ENCODE measurements at regions not wholly inside any gene's neighbourhood (a gene's known extent, or its start where the extent isn't known, plus 50 kb on each side); places are given as distances from the start of the nearest gene placed in this dataset.

DNA sequence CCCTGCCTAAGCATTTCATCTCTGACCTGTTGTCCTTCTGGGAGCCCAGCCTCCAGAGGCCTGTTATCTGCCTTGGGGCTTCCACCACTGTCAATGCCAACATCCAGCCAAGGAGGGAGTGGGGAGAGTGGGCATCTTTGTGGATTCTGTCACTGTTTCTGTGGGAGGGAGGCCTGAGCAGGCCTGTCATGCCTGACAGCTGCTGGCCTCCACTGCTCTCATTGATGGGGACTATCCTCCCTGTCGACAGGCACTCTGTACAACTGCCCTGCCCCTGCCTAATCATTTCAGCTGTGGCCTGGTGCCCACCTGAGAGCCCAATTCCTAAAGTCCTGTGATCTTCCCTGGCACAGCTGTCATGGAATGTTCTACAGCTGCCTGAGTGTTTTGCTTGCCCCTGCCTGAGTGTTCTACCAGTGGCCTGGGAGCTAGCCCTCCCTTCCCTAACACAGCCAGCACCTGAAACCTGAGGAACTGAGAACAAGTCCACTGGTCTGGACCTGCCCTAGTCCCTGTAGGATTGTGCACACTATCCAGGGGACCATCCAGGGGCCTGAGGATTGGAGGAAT lies 145.3 kb downstream of the FAM83B start:
- DNase-seq (ENCODE audit: low read depth) = no peak

DNA sequence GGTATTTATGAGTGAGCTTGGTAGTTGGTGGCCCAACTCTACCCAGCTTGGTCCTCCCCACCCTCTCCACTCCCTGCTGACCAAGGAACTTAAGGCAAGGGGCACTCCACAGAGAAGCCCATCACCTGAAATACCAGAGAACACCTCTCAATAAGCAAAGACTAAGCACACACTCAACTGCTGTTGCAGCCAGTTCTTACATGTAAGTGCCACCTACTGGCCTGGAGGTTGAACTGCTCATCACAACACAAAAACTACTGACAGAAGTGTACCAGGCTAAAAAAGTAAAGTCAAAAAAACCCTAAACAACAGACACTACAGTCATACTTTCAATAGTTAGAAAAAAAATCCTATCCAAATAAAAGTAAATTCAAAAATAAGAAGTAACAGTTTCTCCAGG lies 146.2 kb downstream of the FAM83B start:
- DNase-seq (ENCODE audit: low read depth) = no peak

DNA sequence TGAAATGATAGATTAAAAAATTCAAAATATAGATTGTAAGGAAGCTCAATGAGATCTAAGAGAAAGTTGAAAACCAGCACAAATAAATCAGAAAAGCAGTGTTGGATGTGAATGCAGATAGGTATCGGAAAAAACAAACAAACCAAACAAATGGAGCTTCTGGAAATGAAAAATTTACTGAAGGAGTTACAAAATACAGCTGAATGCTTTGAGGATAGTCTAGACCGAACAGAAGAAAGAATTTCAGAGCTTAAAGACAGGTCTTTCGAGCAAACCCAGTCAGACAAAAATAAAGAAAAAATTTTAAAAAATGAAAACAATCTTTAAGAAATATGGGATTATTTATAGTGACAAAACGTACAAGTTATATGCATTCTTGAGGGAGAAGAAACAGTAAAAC lies 146.7 kb downstream of the FAM83B start:
- DNase-seq (ENCODE audit: low read depth) = no peak

DNA sequence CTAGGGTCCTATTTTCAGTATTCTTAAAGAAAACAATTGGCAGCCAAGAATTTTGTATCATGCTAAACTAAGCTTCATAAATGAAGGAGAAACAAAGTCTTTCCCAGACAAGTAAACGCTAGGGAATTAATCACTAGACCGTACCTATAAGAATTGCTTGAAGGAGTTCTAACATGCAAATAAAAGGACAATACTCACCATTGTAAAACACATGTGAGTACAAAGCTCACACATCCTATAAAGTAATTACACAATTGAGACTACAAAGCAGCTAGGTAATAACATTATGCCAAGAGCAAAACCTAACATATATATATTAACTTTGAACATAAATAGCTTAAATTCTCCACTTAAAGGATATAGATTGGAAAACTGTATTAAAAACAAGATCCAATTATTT lies 147.4 kb downstream of the FAM83B start:
- no peak for DNase-seq (ENCODE audit: low read depth)

DNA sequence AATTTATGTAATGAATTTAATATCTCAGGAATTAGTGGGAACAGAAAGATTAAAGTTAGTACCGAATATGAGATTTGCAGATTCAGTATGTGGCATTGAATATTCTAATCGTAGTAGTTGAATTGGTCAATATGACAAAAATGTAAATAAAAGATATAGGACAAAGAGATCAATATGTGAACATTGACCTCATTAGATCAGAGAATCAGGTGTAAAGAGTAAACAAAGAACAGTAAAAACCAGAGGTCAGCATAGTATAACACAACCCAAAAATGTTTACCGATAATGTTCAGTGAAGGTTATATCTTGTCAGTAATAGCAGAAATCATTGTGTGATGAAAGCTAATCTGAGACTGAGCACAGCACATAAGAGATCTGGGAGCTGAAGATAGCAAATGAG lies 152.0 kb downstream of the FAM83B start:
- DNase-seq (ENCODE audit: low read depth) = no peak

DNA sequence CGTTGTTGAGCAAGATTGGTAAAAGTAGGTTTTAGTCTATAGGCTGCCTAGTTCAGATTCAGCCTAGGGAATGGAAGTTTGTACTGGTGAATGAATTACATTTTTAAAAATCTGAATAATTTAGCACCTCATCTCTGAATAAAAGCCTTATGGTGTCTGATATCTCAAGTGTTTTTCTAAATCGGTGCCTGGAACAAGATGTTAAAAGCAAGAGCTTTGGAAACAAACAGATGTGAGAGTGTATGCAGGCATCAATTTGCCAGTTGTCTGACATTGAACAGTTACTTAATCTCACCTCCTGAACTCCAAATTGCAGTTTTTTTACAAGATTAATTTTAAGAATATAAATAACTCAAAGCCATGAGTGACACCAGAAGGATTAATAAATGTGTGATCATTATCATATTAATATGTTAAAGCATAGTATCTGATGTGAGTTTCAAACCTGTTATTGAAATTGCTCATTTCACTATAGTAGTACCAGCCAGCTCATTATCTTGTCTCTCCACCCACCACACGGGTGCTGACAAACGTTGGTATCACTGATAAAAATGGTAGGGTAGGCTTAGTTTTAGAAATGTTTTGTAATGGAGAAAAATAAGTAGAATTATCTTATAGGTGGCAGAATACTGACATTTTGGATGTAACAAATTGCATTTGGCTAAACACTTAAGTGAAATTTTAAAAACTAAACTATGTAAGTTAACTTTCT lies 157.3 kb downstream of the FAM83B start:
- no peak for DNase-seq (ENCODE audit: low read depth)

DNA sequence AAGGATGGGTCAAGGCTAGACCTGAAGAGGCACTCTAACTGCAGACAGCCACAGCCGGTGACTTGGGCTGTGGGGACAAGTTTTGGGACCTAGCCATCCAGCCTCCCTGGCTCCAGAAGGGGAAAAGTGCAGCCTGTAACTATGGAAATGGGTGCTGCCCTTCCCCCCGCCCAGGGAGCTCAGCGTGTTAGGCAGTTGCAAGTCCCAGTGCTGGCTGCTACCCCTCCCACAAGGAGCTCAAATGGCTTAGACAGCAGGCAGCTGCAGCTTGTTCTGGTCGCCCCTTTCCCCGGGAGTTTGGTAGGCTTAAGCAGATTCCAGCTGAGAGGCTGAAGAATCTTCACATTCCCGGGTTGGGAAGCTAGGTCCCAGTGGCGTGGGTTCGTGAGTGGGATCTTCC lies 162.6 kb downstream of the FAM83B start:
- DNase-seq (ENCODE audit: low read depth) = no peak

DNA sequence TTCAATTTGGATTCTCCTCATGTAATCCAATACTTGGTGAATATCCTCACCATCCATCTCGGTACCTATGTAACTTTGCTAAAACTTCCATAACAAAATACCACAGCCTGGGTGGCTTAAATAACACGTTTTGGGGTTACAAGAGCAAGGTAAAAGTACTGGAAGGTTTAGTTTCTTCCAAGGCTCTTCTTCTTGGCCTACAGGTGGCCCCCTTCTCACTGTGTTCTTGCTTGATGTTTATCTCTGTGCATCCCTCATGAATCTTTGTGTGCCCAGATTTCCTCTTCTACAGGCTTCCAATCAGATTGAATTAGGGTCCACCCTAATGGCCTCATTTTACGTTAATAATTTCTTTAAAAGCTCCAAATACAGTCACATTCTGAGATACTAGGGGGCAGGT lies 163.3 kb upstream of the HCRTR2 start:
- DNase-seq (ENCODE audit: low read depth) = no peak

DNA sequence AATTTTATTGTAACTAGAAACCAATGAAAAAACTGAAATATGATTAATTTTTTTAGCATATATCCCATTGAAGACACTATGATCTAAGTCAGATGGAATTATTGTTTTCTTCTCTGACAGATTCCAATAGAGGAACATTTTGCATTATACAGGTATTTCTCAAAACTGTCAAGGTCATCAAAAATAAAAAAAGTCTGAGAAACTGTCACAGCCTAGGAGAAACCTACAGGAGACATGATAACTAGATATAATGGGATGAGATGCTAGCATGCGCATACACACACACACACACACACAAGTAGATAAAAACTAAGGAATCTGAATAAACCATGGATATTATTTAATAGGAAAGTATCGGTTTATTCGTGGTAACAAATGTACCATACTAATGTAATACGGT lies 161.9 kb upstream of the HCRTR2 start:
- no peak for DNase-seq (ENCODE audit: low read depth)

DNA sequence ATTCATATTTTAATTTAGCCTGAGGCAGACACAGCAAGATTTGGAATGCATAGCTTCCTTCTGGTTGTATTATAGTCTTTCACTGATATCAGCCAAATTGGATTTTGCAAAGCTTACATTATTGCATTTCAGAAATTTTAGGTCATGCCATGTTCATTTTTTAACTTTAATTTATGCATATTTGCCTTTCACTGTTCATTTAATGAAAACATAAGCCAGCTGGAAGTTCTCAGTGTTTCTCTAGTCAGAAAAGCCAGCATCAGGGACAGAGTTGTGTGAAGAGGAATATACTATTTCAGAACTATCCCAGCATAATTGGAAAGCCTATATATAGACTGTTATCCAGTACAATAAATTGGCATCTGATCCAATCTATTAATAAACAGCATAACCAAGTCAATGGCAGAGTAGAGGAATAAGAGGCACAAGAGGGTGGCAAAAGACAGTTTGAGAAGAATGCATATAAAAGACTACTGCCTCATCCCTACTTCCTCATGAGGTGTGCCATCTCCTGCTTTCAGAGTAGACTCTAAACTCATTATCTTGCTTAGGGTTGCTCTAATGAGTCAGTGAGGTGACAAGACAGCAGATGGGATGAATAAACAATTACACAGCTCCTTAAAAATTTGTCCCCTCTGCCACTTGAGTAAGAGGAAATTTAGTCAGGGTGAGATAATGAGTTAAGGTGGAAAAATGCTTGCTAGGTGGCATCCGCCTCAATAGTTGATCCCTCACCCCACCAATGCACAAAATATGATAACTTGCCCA lies 159.8 kb upstream of the HCRTR2 start:
- no peak for DNase-seq (ENCODE audit: low read depth)

DNA sequence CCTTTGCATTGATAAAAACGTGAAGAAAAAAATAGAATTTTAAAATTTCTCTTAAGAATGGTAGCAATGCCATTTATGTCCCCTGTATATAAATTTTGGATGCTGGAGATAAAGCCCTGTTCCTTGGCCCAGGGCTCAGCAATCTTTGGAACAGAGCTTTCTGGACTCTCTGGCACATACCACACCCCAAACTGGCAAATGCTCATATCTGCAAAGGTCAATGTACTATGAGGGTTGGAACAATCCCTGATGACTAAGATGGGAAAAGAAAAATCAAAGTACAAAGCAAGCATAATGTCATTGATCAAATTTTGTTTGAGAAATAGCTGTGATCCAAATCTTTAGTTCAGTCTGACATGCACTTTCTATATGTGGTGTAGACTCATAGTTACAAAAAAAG lies 158.1 kb upstream of the HCRTR2 start:
- DNase-seq (ENCODE audit: low read depth) = no peak

DNA sequence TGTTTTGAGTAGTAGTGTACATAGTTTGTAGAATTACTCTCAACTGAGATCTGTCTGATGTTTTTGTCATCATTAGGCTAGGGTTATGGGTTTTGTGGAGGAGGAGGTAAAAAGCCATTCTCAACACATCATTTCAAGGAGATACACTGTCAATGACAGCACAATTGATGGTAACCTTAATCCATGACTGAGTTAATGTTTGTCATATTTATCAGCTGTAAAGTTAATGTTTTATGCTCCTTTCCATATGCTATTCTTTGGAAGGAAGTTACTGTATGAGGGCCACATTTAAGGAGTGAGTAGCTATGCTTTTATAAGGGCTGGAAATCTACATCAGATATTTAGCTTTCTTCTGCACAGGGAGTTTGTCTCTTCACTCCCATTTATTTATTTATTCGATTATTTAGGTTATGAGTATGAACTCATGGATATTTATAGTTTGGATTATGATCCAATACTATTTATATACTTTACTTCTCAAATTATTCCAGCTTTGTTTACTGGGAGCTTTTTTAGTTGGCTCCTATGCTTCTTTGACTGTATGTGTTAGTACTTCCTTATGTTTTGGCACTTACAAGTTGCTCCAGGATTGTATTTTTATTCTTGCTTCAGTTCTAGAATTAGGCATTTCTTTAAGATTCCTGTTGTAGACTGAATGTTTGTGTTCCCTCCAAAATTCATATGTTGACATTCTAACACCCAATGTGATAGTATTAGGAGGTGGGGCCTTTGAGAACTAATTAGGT lies 156.6 kb upstream of the HCRTR2 start:
- DNase-seq (ENCODE audit: low read depth) = no peak

DNA sequence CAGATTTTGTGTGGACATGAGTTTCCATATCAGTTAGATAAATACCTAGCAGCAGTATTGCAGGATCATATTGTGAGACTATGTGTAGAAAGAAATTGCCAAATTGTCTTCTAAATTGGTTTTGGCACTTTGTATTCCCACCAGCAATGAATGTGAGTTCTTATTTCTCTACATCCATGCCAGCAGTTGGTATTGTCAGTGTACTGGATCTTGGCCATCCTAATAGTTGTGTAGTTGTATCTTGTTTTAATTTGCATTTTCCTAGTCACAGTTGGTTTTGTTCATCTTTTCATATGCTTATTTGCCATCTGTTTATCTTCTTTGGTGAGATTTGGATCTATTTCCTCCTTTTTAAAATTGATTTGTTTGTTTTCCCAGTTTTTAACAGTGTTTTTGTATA lies 154.7 kb upstream of the HCRTR2 start:
- no peak for DNase-seq (ENCODE audit: low read depth)

DNA sequence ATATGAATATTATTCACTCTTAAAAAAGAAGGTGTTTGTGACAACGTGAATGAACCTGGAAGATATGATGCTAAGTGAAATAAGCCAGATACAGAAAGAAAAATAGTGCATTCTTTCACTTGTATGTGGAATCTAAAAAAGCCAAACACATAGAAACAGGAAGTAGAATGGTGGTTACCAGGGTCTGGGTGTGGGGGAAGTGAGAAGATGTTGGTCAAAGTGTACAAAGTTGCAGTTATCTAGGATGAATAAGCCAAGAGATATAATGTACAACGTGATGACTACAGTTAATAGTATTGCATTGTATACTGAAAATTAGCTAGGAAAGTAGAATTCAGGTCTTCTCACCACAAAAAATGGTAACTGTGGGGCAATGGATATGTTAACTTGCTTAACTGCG lies 151.1 kb upstream of the HCRTR2 start:
- no peak for DNase-seq (ENCODE audit: low read depth)

DNA sequence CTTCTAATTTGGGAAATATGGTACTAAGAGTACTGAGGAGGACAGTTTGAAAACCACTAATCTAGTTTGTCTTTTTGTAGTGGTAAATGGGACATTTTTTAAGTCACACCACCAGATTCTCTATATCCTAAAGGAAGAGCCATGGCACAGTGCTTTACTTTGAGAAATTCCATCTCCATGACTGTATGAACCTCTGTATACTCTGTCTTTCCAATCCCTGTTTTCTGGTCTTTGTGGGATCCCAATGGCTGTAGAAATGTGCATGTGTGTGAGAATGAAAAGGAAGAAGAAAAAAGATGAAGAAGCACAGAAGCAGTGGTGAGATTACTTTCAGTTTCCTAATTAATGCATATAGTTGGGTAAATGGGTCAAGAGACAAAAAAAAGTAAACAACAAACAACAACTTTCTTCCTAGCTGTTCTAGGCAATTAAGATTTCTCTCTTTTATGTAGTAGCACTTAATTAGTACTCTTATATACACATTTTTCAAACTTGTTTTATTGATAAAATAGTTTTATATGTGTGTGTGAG lies 141.2 kb upstream of the HCRTR2 start:
- no peak for DNase-seq (ENCODE audit: low read depth)

DNA sequence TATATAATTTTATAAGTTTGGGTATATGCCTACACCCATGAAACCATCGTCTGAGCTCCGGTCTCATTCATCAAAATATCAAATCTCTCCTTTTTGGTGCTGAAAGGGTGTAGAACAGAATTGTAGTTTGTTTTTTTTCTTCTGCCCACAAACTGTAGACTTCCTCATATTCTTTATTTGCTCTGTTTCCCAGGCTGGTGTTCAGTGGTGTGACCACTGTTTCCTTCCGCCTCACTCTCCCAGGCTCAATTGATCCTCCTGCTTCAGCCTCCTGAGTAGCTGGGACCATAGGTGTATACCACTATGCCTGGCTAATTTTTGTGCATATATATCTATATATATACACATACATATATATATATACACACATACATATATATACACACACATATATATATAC lies 139.6 kb upstream of the HCRTR2 start:
- DNase-seq (ENCODE audit: low read depth) = no peak

DNA sequence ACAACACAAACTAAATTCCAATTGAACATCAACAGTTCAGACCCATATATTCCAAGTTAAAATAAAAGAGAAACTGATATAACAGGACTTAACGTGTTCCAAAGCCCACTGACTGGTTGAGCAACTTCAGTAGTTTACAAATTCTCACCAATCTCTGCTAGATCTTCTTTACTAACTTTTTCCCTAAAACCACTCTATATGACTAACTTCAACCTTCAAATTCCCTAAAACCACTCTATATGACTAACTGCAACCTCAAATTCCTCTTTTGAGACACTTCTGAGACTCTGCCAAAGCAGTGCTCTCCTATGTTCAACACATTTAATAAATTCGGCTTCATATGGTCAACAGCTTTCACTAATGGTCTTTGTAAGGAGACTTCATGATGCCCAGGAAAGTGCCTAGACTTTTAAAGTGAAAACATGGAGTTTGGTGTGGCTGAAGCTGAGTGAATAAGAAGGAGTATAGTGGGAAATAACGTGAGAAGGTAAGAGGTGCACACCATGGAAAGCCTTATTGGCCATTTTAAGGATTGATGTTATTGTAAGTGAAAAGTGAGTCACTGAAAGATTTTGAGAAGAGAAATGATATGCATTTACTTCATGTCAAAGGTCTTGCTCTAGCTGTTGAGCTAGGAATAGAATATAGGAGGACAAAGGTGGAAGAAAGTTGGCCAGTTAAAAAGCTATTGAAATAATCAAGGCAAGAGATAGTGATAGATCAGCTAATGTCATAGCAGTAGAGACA lies 134.0 kb upstream of the HCRTR2 start:
- DNase-seq (ENCODE audit: low read depth) = no peak

DNA sequence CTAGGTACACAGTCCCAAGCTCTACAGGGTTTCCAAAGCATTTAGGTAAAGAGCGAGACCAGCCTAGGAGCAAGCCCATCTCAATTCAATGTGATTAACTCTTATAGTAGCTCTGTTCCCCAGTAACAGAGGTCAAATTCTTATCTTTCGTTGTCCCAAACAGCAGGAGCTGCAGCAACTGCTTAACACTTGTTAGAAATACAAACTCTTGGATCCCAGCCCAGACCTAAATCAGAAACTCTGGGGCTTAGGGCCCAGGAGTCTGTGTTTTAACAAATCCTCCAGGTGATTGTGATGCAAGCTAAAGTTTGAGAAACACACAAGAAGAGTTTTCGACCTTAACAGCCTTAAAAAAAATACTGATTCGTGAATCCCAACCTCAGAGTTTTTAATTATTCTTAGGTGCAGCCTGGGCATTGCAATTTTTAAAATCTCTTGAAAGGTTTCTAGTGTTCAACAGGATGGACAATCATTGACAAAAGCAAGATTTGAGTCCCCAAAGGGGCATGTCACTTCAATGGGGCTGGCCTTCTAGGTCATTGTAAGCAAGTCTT lies 127.4 kb upstream of the HCRTR2 start:
- DNase-seq (ENCODE audit: low read depth) = no peak

DNA sequence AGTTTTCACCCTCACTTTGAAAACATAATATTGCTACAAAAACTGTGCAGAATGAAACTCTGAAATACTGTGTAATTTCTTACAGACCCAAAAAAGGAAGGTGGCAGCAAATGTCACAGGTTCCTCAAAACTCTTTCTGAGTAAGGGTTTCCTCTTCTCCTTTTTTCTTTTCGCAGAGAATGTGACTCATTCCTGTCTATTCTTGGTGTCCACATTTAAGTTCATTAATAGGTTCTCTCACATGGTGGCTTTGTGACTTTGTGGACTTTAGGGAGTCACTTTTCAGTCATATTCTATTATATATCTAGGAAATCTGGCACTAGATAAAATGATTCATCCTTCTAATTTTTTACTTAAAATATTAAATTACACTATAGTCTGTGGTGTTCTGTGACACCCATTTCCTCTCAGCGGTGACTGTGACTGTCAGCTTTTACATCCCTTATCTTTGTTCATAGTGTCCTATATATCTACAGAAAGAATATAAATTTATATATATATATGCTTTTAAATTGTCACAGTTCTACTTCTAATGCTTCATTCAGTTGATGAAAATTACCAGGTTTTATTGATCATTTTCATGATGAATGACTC lies 126.8 kb upstream of the HCRTR2 start:
- DNase-seq (ENCODE audit: low read depth) = no peak

DNA sequence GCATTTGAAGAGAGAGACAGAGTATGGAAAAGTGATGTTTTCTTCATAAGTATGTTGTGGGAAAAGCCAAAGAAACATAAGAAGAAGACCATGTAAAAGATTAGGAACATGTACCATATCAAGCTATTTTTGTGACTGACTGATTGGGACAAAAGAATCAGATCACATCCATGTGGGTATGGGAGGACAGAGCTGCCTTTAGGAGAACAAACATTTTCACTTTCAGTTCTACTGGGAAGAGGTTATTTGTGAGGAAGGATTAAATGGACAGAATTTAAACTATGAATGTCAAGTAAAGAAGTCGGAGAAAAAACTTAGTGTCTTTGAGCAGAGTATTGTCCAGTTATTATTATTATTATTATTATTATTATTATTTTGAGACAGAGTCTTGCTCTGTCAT lies 124.4 kb upstream of the HCRTR2 start:
- DNase-seq (ENCODE audit: low read depth) = no peak

DNA sequence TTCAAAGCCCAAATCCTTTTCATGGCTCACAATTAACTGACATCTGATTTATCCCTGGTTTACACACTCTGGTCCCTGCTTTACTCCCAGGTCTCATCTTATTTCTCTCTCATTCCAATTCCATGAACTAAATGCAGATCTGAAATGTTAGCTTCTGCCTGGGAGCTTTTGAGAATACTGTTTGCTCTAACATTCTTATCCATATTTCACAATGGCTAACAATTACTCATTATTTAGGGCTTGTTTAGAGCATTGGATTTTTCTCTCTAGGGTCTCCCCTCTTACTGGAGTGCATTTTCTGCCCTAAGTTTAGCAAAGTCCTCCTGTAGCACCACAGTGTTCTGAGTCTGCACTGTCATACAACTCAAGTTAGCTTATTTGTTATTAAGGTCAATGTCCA lies 121.5 kb upstream of the HCRTR2 start:
- no peak for DNase-seq (ENCODE audit: low read depth)

Measured in forelimb muscle (tissue), 1 donor.